Left ventricle myocardium inferior (tissue), 1 donor: ENCODE measurements at regions not wholly inside any gene's neighbourhood (a gene's known extent, or its start where the extent isn't known, plus 50 kb on each side); places are given as distances from the start of the nearest gene placed in this dataset.

Experiments
- DNase-seq: peaks from one replicate; pipeline ENCODE4 v3.0.0-alpha.2; 2020
- H3K27ac ChIP-seq: fragments of 200-600 bp; replicated peaks from 2 replicates; pipeline ENCODE4 v1.8.0; 2021
- H3K27me3 ChIP-seq: fragments of 200-600 bp; 2 replicates; pipeline ENCODE4 v1.8.0; 2021; ENCODE audit warnings: low read depth
- H3K36me3 ChIP-seq: fragments of 200-600 bp; 2 replicates; pipeline ENCODE4 v1.8.0; 2021
- H3K4me1 ChIP-seq: fragments of 200-600 bp; 2 replicates; pipeline ENCODE4 v1.8.0; 2021
- H3K4me3 ChIP-seq: fragments of 200-600 bp; 2 replicates; pipeline ENCODE4 v1.8.0; 2021; ENCODE audit warnings: mild to moderate bottlenecking, moderate library complexity
- H3K9me3 ChIP-seq: fragments of 200-600 bp; replicated peaks from 2 replicates; pipeline ENCODE4 v1.8.0; 2021
- intact Hi-C: fragments of 100-400 bp; cut with micrococcal nuclease; formaldehyde crosslinking; loops from one replicate; pipeline ENCODE4 v1.11.0; 2022
- TF ChIP-seq, protein P1 (sequence below): fragments of 200-600 bp; IDR thresholded peaks from 2 replicates; pipeline ENCODE4 v1.8.0; 2021; ENCODE audit warnings: antibody characterized with exemption, mild to moderate bottlenecking, borderline replicate concordance
- donor health status: DM: no; HTN: yes; CAD: no; lungs with severe emphysema.

DNA sequence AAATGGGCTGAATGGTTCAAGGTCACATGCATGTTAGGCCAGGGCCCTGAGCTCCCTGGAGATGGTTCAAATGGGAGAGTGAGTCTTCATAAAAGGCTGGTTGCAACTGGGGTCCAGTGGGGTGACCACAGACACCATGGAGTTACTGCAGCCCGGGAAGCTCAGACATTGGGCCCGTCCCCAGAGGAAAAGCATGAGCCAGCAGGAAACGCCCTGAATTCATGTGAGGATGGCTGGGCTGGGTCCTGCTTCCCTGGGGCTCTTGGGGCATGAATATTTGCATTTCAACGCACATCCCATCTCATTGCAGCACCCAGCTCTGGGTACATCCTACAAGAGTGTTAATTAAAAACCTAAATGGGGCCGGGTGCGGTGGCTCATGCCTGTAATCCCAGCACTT lies 549.0 kb downstream of the TCERG1L start:
- DNase-seq, result no peak
- intact Hi-C loops, result no loop called here

DNA sequence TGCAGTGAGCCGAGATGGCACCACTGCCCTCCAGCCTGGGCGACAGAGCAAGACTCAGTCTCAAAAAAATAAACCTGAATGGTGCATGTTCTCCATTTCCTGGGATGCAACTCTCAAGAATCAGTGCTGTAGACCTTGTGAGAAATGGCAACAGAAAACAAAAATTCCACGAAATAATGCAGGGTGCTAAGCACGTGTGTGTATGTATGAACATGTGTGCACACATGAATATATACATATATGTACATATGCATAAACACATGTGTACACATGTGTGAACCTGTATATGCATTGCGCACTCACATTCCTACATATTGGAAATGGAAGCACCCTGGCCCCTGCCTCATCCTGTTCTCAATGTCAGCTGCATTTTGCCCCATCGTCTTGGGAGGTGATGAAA lies 548.5 kb downstream of the TCERG1L start:
- DNase-seq, result no peak
- Histone ChIP-seq H3K27me3 (peaks cover 46% of the 10 kb centered on the region), H3K9me3 (peaks cover 26% of the 10 kb centered on the region), H3K4me3 (no peak overlapping the region), H3K4me1 (no peaks in the 10 kb centered on the region), H3K36me3 (no peaks in the 10 kb centered on the region), H3K27ac (no peak overlapping the region)
- TF ChIP-seq, protein P1, sequence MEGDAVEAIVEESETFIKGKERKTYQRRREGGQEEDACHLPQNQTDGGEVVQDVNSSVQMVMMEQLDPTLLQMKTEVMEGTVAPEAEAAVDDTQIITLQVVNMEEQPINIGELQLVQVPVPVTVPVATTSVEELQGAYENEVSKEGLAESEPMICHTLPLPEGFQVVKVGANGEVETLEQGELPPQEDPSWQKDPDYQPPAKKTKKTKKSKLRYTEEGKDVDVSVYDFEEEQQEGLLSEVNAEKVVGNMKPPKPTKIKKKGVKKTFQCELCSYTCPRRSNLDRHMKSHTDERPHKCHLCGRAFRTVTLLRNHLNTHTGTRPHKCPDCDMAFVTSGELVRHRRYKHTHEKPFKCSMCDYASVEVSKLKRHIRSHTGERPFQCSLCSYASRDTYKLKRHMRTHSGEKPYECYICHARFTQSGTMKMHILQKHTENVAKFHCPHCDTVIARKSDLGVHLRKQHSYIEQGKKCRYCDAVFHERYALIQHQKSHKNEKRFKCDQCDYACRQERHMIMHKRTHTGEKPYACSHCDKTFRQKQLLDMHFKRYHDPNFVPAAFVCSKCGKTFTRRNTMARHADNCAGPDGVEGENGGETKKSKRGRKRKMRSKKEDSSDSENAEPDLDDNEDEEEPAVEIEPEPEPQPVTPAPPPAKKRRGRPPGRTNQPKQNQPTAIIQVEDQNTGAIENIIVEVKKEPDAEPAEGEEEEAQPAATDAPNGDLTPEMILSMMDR, result no peak
- intact Hi-C loops, result no loop called here

More for the DNA sequence above, 549.0 kb downstream of the TCERG1L start:
- Histone ChIP-seq H3K27ac (no peak overlapping the region), H3K9me3 (peaks cover 21% of the 10 kb centered on the region), H3K4me3 (no peak overlapping the region), H3K36me3 (no peaks in the 10 kb centered on the region), H3K27me3 (peaks cover 46% of the 10 kb centered on the region), H3K4me1 (no peaks in the 10 kb centered on the region)
- TF ChIP-seq, protein P1, result no peak

DNA sequence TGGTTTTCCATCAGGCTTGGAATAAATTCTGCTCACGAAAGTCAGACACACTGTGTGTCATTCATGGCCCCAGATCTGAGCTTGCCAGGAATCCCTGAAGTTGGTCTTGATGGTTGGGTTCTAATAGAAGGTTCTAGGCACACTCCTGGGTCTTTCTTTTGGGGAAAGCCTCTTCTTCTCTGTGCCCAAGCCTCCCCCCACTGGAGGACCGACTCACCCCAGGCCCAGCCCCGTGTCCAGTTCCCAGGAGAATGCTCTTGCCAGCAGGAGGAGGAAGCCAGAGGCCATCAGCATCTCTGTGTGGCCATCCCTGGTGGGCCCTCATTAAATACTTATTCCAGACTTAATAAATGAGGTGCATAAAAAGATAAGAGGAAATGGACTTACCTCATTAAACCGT lies 548.0 kb downstream of the TCERG1L start:
- Histone ChIP-seq H3K9me3 (peaks cover 31% of the 10 kb centered on the region), H3K4me1 (no peaks in the 10 kb centered on the region), H3K27me3 (peaks cover 46% of the 10 kb centered on the region), H3K27ac (no peak overlapping the region), H3K36me3 (no peaks in the 10 kb centered on the region), H3K4me3 (no peak overlapping the region)
- TF ChIP-seq, protein P1, result no peak
- no peak for DNase-seq
- intact Hi-C loops, result no loop called here

DNA sequence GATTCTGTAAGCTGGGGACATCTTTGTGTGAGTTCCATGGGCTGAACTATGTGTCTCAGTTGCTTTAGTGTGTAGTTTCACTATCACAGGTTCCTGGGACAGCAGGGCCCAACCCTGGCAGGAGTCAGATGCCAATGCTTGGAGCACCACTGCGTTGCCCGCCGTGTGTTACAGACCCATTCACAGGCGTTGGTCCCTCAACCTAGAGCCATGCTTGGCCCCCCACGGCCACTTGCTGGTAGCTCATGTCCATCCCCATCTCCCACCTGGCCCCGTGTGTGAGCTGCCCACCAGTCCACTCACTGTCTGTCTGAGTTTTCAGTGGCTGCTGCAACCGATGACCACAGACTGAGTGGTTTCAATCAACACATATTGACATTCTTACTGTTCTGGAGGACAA lies 546.9 kb downstream of the TCERG1L start:
- TF ChIP-seq, protein P1, result no peak
- intact Hi-C loops, result no loop called here
- Histone ChIP-seq H3K27me3 (peaks cover 51% of the 10 kb centered on the region), H3K9me3 (peaks cover 38% of the 10 kb centered on the region), H3K36me3 (no peaks in the 10 kb centered on the region), H3K4me3 (no peak overlapping the region), H3K4me1 (no peaks in the 10 kb centered on the region), H3K27ac (no peak overlapping the region)
- DNase-seq, result no peak

DNA sequence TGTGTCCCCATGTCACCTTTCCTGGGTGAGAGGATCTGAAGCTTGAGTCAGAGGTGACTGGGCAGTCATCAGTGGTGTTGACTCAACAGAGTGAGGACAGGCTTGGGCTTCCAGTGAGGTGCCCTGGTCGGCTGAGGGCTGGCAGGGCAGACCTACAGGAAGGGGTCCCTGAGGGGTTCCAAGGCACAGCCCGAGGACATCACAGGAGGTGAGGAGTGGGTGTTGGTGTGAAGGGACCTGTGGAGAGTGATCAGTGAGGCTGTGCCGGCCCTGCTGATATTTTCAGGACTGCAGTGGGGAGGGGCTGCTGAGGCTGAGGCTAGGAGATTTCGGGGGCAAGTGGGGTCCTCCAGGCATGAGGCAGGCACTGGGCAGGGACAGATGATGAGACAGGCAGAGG lies 545.5 kb downstream of the TCERG1L start:
- no peak overlapping the region for H3K27ac ChIP-seq
- intact Hi-C loops, result no loop called here
- peaks cover 58% of the 10 kb centered on the region for H3K27me3 ChIP-seq
- H3K9me3 ChIP-seq, result peaks cover 38% of the 10 kb centered on the region
- no peak overlapping the region for H3K4me3 ChIP-seq
- H3K4me1 ChIP-seq, result no peaks in the 10 kb centered on the region
- DNase-seq, result no peak
- TF ChIP-seq, protein P1, result no peak
- no peaks in the 10 kb centered on the region for H3K36me3 ChIP-seq
